DND-41 (cell line): ENCODE measurements at regions not wholly inside any gene's neighbourhood (a gene's known extent, or its start where the extent isn't known, plus 50 kb on each side); places are given as distances from the start of the nearest gene placed in this dataset.

Source experiments
- ATAC-seq: fragments of 200-7000 bp; cut with Tn5 transposase; 3 replicates; pipeline ENCODE4 v1.9.1; 2021; ENCODE audit warnings: low read depth; ENCODE audit not compliant: insufficient read depth
- DNase-seq: peaks from one replicate; pipeline ENCODE4 v3.0.0-alpha.2; 2020
- H2AFZ ChIP-seq: 2 replicates; pipeline ENCODE4 v1.6.0; 2012; ENCODE audit warnings: low read depth, low read length
- H3K27ac ChIP-seq: 2 replicates; pipeline ENCODE4 v1.5.1; 2012; ENCODE audit warnings: low read length, inconsistent platforms
- H3K27me3 ChIP-seq: fragments of 200-600 bp; sonication (generic); 2 replicates; pipeline ENCODE4 v1.6.0; 2012; ENCODE audit warnings: low read length, mild to moderate bottlenecking, inconsistent platforms; ENCODE audit not compliant: insufficient read depth, poor library complexity
- H3K36me3 ChIP-seq: 2 replicates; pipeline ENCODE4 v1.5.1; 2012; ENCODE audit warnings: low read length, inconsistent platforms; ENCODE audit not compliant: insufficient read depth
- H3K4me1 ChIP-seq: 2 replicates; pipeline ENCODE4 v1.5.1; 2012; ENCODE audit warnings: mild to moderate bottlenecking, low read length; ENCODE audit not compliant: insufficient read depth
- H3K4me2 ChIP-seq: 2 replicates; pipeline ENCODE4 v1.6.0; 2012; ENCODE audit warnings: mild to moderate bottlenecking, moderate library complexity, low read length, inconsistent platforms; ENCODE audit not compliant: insufficient read depth
- H3K4me3 ChIP-seq, 2 experiments: fragments of 200-600 bp in 1 of 2; shearing (Covaris generic) in 1 of 2; 2 replicates each; pipeline ENCODE4 v1.5.1; 2012 to 2016; ENCODE audit warnings: inconsistent platforms in 2 of 2, low read length in 2 of 2, mild to moderate bottlenecking in 2 of 2, low read depth in 1 of 2, moderate library complexity in 1 of 2
- H3K79me2 ChIP-seq: 2 replicates; pipeline ENCODE4 v1.6.0; 2012; ENCODE audit warnings: low read length, inconsistent platforms; ENCODE audit not compliant: insufficient read depth
- H3K9ac ChIP-seq: 2 replicates; pipeline ENCODE4 v1.6.0; 2012; ENCODE audit warnings: low read depth, mild to moderate bottlenecking, inconsistent platforms, low read length, moderate library complexity
- H3K9me3 ChIP-seq: 2 replicates; pipeline ENCODE4 v1.5.1; 2012; ENCODE audit warnings: low read length, moderate library complexity, mild to moderate bottlenecking, inconsistent platforms; ENCODE audit not compliant: insufficient read depth, severe bottlenecking
- H4K20me1 ChIP-seq: 2 replicates; pipeline ENCODE4 v1.6.0; 2012; ENCODE audit warnings: low read length; ENCODE audit not compliant: insufficient read depth
- CTCF ChIP-seq: IDR thresholded peaks from 2 replicates; pipeline ENCODE4 v1.5.1; 2012; ENCODE audit warnings: borderline replicate concordance, low read length, moderate library complexity, mild to moderate bottlenecking; ENCODE audit not compliant: poor library complexity, severe bottlenecking; ENCODE audit errors: extremely low read depth
- EZH2 ChIP-seq: IDR thresholded peaks from 3 replicates; pipeline ENCODE4 v1.6.1; 2012; ENCODE audit warnings: borderline replicate concordance, low read depth, mild to moderate bottlenecking, moderate library complexity, low read length, inconsistent platforms; ENCODE audit not compliant: severe bottlenecking

- H3K36me3 ChIP-seq: no peaks in the 10 kb centered on the region
- no peaks in the 10 kb centered on the region for H4K20me1 ChIP-seq
- no peak overlapping the region for H3K9ac ChIP-seq
- H2AFZ ChIP-seq: no peak overlapping the region
- H3K9me3 ChIP-seq: no peaks in the 10 kb centered on the region
- H3K27me3 ChIP-seq: no peaks in the 10 kb centered on the region
- H3K27ac ChIP-seq: no peak overlapping the region
- H3K79me2 ChIP-seq: no peaks in the 10 kb centered on the region
- no peak for ATAC-seq
- DNase-seq: no peak
- no peak overlapping the region for H3K4me2 ChIP-seq
- no peaks in the 10 kb centered on the region for H3K4me1 ChIP-seq
- no peak overlapping the region for H3K4me3 ChIP-seq
- TF ChIP-seq CTCF: no peak
- TF ChIP-seq EZH2: no peak
Observed at GRCh38 chr16:17566656-17567450, 96.1 kb upstream of the XYLT1 start.

GRCh38 chr16:17566075-17566474, 95.3 kb upstream of the XYLT1 start:
- no peak overlapping the region for H2AFZ ChIP-seq
- H3K4me1 ChIP-seq: no peaks in the 10 kb centered on the region
- H3K27me3 ChIP-seq: no peaks in the 10 kb centered on the region
- no peak overlapping the region for H3K9ac ChIP-seq
- no peak overlapping the region for H3K27ac ChIP-seq
- ATAC-seq (no peak), DNase-seq (no peak)
- H3K79me2 ChIP-seq: no peaks in the 10 kb centered on the region
- no peaks in the 10 kb centered on the region; the same call in 1 of the 2 replicates for H4K20me1 ChIP-seq
- no peak overlapping the region for H3K4me3 ChIP-seq
- H3K36me3 ChIP-seq: no peaks in the 10 kb centered on the region
- H3K4me2 ChIP-seq: no peak overlapping the region
- TF ChIP-seq EZH2 (no peak), CTCF (no peak)
- no peaks in the 10 kb centered on the region for H3K9me3 ChIP-seq

GRCh38 chr16:17565605-17566004, 94.8 kb upstream of the XYLT1 start:
- H3K36me3 ChIP-seq: no peaks in the 10 kb centered on the region
- H3K79me2 ChIP-seq: no peaks in the 10 kb centered on the region
- no peaks in the 10 kb centered on the region for H3K27me3 ChIP-seq
- no peak overlapping the region for H3K4me3 ChIP-seq
- no peaks in the 10 kb centered on the region for H3K4me1 ChIP-seq
- no peak for TF ChIP-seq CTCF
- TF ChIP-seq EZH2: no peak
- H2AFZ ChIP-seq: no peak overlapping the region
- no peak overlapping the region for H3K9ac ChIP-seq
- no peak overlapping the region for H3K27ac ChIP-seq
- ATAC-seq (no peak), DNase-seq (no peak)
- no peak overlapping the region for H3K4me2 ChIP-seq
- no peaks in the 10 kb centered on the region for H3K9me3 ChIP-seq
- no peaks in the 10 kb centered on the region; the same call in 1 of the 2 replicates for H4K20me1 ChIP-seq

- H4K20me1 ChIP-seq: no peaks in the 10 kb centered on the region; the same call in 1 of the 2 replicates
- no peaks in the 10 kb centered on the region for H3K36me3 ChIP-seq
- no peaks in the 10 kb centered on the region for H3K27me3 ChIP-seq
- no peak overlapping the region for H3K9ac ChIP-seq
- H3K4me2 ChIP-seq: no peak overlapping the region
- ATAC-seq: no peak
- no peaks in the 10 kb centered on the region for H3K9me3 ChIP-seq
- H2AFZ ChIP-seq: no peak overlapping the region
- H3K4me1 ChIP-seq: no peaks in the 10 kb centered on the region
- H3K79me2 ChIP-seq: no peaks in the 10 kb centered on the region
- no peak overlapping the region for H3K4me3 ChIP-seq
- H3K27ac ChIP-seq: no peak overlapping the region
- TF ChIP-seq CTCF (no peak), EZH2 (no peak)
- DNase-seq: no peak
Observed at GRCh38 chr16:17564856-17565255, 94.1 kb upstream of the XYLT1 start.
